Liver (tissue), 8 donors: ENCODE measurements at regions not wholly inside any gene's neighbourhood (a gene's known extent, or its start where the extent isn't known, plus 50 kb on each side); places are given as distances from the start of the nearest gene placed in this dataset.

ENCODE experiments used
- DNase-seq: peaks from one replicate; pipeline ENCODE4 v3.0.0-alpha.2; 2017; ENCODE audit warnings: low spot score
- H3K27ac ChIP-seq, 2 donors: one replicate each; pipeline ENCODE4 v1.7.0; 2013; ENCODE audit warnings: inconsistent platforms in 2 of 2, low read length in 2 of 2, control low read depth in 1 of 2, low read depth in 1 of 2, mild to moderate bottlenecking in 1 of 2
- H3K27me3 ChIP-seq, 4 donors: one replicate each; pipeline versions ENCODE4 v1.6.1 to v1.7.0; 2013; ENCODE audit warnings: low read length in 3 of 4, inconsistent platforms in 1 of 4, mild to moderate bottlenecking in 1 of 4, moderate library complexity in 1 of 4; ENCODE audit not compliant: control insufficient read depth in 4 of 4, insufficient read depth in 4 of 4
- H3K36me3 ChIP-seq, 4 donors: one replicate each; pipeline versions ENCODE4 v1.6.1 to v1.7.0; 2013; ENCODE audit warnings: low read length in 3 of 4, mild to moderate bottlenecking in 3 of 4, low read depth in 1 of 4, moderate library complexity in 1 of 4; ENCODE audit not compliant: control insufficient read depth in 4 of 4, insufficient read depth in 3 of 4
- H3K4me1 ChIP-seq, 4 donors: one replicate each; pipeline versions ENCODE4 v1.6.1 to v1.7.0; 2013; ENCODE audit warnings: low read length in 3 of 4, mild to moderate bottlenecking in 3 of 4, moderate library complexity in 1 of 4; ENCODE audit not compliant: control insufficient read depth in 4 of 4, insufficient read depth in 4 of 4
- H3K4me3 ChIP-seq, 3 donors: one replicate each; pipeline versions ENCODE4 v1.6.1 to v1.7.0; 2013; ENCODE audit warnings: low read length in 3 of 3, control low read depth in 1 of 3, low read depth in 1 of 3, mild to moderate bottlenecking in 1 of 3
- H3K9ac ChIP-seq, 2 donors: one replicate each; pipeline ENCODE4 v1.7.0; 2013; ENCODE audit warnings: low read length in 2 of 2, mild to moderate bottlenecking in 2 of 2, moderate library complexity in 2 of 2, control low read depth in 1 of 2, low read depth in 1 of 2
- H3K9me3 ChIP-seq, 4 donors: one replicate each; pipeline versions ENCODE4 v1.6.1 to v1.7.0; 2013; ENCODE audit warnings: low read length in 3 of 4; ENCODE audit not compliant: control insufficient read depth in 4 of 4
- EGR1 ChIP-seq, 2 donors: IDR thresholded peaks; 2 replicates each; pipeline ENCODE4 v1.6.1; 2016 to 2018; ENCODE audit warnings: antibody characterized with exemption in 2 of 2, low read depth in 2 of 2
- FOXA1 ChIP-seq: IDR thresholded peaks from 2 replicates; pipeline ENCODE4 v1.6.1; 2016; ENCODE audit warnings: antibody characterized with exemption
- FOXA2 ChIP-seq: IDR thresholded peaks from 2 replicates; pipeline ENCODE4 v1.6.1; 2016; ENCODE audit warnings: antibody characterized with exemption
- GABPA ChIP-seq, 2 donors: IDR thresholded peaks in 1 of 2; conservative IDR thresholded peaks in 1 of 2; 2 replicates each; pipeline ENCODE4 v1.6.1; 2016; ENCODE audit warnings: antibody characterized with exemption in 2 of 2, mild to moderate bottlenecking in 1 of 2, moderate library complexity in 1 of 2
- HNF4A ChIP-seq, 2 donors: conservative IDR thresholded peaks; 2 replicates each; pipeline ENCODE4 v1.6.1; 2016; ENCODE audit warnings: antibody characterized with exemption in 2 of 2, mild to moderate bottlenecking in 2 of 2
- HNF4G ChIP-seq: IDR thresholded peaks from 2 replicates; pipeline ENCODE4 v1.6.1; 2016; ENCODE audit warnings: antibody characterized with exemption
- MAX ChIP-seq: IDR thresholded peaks from 2 replicates; pipeline ENCODE4 v1.6.1; 2016; ENCODE audit warnings: antibody characterized with exemption
- NR2F2 ChIP-seq: IDR thresholded peaks from 2 replicates; pipeline ENCODE4 v1.6.1; 2016; ENCODE audit warnings: antibody characterized with exemption
- RAD21 ChIP-seq, 2 donors: IDR thresholded peaks; 2 replicates each; pipeline ENCODE4 v1.6.1; 2016; ENCODE audit warnings: antibody characterized with exemption in 2 of 2, mild to moderate bottlenecking in 2 of 2
- REST ChIP-seq: IDR thresholded peaks from 2 replicates; pipeline ENCODE4 v1.6.1; 2016; ENCODE audit warnings: antibody characterized with exemption, mild to moderate bottlenecking
- RXRA ChIP-seq, 2 donors: IDR thresholded peaks; 2 replicates each; pipeline ENCODE4 v1.6.1; 2017 to 2018; ENCODE audit warnings: antibody characterized with exemption in 2 of 2, mild to moderate bottlenecking in 1 of 2
- SP1 ChIP-seq: IDR thresholded peaks from 2 replicates; pipeline ENCODE4 v1.6.1; 2018; ENCODE audit warnings: antibody characterized with exemption, mild to moderate bottlenecking
- TAF1 ChIP-seq: conservative IDR thresholded peaks from 2 replicates; pipeline ENCODE4 v1.6.1; 2016; ENCODE audit warnings: antibody characterized with exemption, mild to moderate bottlenecking
- YY1 ChIP-seq: IDR thresholded peaks from 2 replicates; pipeline ENCODE4 v1.6.1; 2016; ENCODE audit warnings: antibody characterized with exemption, mild to moderate bottlenecking
- WGBS: extraction: QIAGEN DNeasy Blood & Tissue Kit; methylation state at CpG from one replicate; pipeline ENCODE4 v1.1.7; 2013; 5-methylcytosine and 5-hydroxymethylcytosine counted together
- TF ChIP-seq, protein P1 (sequence below): IDR thresholded peaks from 2 replicates; pipeline ENCODE4 v1.6.1; 2016; ENCODE audit warnings: antibody characterized with exemption
- TF ChIP-seq, protein P2 (sequence below): fragments of 150-350 bp; IDR thresholded peaks from 2 replicates; pipeline ENCODE4 v1.5.1; 2017; ENCODE audit warnings: improper control_type of control experiment, low read depth, low read length; ENCODE audit not compliant: missing input control
- TF ChIP-seq, protein P3 (sequence below): IDR thresholded peaks from 2 replicates; pipeline ENCODE4 v1.6.1; 2016; ENCODE audit warnings: antibody characterized with exemption
- donor health status: healthy.
- donor health status: healthy.
- donor health status: healthy.
- donor health status: healthy.
- donor health status: healthy.

- Histone ChIP-seq H3K27me3 (peaks cover 0 to 2% (median 0%) of the 10 kb centered on the region in 4 donors), H3K4me3 (no peak overlapping the region), H3K9ac (no peak overlapping the region), H3K4me1 (no peaks in the 10 kb centered on the region), H3K36me3 (no peaks in the 10 kb centered on the region), H3K9me3 (peaks cover 4 to 20% (median 6%) of the 10 kb centered on the region in 4 donors), H3K27ac (no peak overlapping the region)
- TF ChIP-seq, protein P1, sequence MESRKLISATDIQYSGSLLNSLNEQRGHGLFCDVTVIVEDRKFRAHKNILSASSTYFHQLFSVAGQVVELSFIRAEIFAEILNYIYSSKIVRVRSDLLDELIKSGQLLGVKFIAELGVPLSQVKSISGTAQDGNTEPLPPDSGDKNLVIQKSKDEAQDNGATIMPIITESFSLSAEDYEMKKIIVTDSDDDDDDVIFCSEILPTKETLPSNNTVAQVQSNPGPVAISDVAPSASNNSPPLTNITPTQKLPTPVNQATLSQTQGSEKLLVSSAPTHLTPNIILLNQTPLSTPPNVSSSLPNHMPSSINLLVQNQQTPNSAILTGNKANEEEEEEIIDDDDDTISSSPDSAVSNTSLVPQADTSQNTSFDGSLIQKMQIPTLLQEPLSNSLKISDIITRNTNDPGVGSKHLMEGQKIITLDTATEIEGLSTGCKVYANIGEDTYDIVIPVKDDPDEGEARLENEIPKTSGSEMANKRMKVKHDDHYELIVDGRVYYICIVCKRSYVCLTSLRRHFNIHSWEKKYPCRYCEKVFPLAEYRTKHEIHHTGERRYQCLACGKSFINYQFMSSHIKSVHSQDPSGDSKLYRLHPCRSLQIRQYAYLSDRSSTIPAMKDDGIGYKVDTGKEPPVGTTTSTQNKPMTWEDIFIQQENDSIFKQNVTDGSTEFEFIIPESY = no peak
- TF ChIP-seq, protein P2, sequence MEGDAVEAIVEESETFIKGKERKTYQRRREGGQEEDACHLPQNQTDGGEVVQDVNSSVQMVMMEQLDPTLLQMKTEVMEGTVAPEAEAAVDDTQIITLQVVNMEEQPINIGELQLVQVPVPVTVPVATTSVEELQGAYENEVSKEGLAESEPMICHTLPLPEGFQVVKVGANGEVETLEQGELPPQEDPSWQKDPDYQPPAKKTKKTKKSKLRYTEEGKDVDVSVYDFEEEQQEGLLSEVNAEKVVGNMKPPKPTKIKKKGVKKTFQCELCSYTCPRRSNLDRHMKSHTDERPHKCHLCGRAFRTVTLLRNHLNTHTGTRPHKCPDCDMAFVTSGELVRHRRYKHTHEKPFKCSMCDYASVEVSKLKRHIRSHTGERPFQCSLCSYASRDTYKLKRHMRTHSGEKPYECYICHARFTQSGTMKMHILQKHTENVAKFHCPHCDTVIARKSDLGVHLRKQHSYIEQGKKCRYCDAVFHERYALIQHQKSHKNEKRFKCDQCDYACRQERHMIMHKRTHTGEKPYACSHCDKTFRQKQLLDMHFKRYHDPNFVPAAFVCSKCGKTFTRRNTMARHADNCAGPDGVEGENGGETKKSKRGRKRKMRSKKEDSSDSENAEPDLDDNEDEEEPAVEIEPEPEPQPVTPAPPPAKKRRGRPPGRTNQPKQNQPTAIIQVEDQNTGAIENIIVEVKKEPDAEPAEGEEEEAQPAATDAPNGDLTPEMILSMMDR = no peak
- TF ChIP-seq, protein P3, sequence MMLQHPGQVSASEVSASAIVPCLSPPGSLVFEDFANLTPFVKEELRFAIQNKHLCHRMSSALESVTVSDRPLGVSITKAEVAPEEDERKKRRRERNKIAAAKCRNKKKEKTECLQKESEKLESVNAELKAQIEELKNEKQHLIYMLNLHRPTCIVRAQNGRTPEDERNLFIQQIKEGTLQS = no peak
- TF ChIP-seq MAX (no peak), RAD21 (IDR thresholded peaks at IDR 0.05) (no peak), REST (no peak), GABPA (IDR thresholded peaks at IDR 0.05 in 1 of 2, conservative IDR thresholded peaks at IDR 0.05 in 1 of 2) (no peak), SP1 (no peak), HNF4A (conservative IDR thresholded peaks at IDR 0.05) (no peak), FOXA1 (no peak), EGR1 (IDR thresholded peaks at IDR 0.05; ENCODE audit: low read depth in 2 of 2) (no peak), RXRA (IDR thresholded peaks at IDR 0.05) (no peak)
- DNase-seq = no peak
These were observed 190.8 kb downstream of the BMP7 start for GRCh38 chr20:57075603-57076002.

DNA sequence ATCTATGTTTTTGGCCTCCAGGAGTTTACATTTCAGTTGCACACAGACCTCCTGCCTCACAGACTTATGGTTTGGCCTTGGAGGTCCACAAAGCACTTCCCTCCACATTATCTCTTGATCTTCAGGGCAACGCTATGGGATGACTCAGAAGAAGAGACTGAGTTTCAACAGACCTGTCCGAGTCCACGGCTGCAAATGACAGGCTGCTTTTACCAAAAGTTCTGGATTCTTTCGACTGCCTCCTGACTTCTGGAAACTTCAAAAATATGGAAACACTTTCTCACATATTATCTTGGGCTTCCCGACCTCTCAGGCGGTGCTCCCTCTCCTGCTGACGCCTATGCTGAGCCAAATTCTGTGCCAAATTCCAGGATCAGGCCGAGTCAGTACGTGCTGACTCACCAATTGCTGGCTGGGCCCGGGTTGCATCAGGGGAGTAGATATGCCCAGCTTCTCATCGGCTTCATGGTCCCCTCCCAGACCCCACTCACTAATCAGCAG, 190.2 kb downstream of the BMP7 start:
- Histone ChIP-seq H3K9me3 (peaks cover 4 to 20% (median 6%) of the 10 kb centered on the region in 4 donors), H3K27ac (no peak overlapping the region), H3K4me1 (no peaks in the 10 kb centered on the region), H3K4me3 (no peak overlapping the region), H3K9ac (no peak overlapping the region), H3K27me3 (peaks cover 0 to 2% (median under 1%) of the 10 kb centered on the region in 4 donors), H3K36me3 (no peaks in the 10 kb centered on the region)
- 75% methylated on average over 11 of the region's 11 CpGs for WGBS
- no peak for TF ChIP-seq YY1
- TF ChIP-seq HNF4G = no peak
- TF ChIP-seq, protein P3 = no peak
- no peak for TF ChIP-seq RAD21 (IDR thresholded peaks at IDR 0.05)
- TF ChIP-seq SP1 = no peak
- no peak for TF ChIP-seq FOXA1
- TF ChIP-seq REST = no peak
- no peak for TF ChIP-seq HNF4A (conservative IDR thresholded peaks at IDR 0.05)
- TF ChIP-seq, protein P2 = no peak
- TF ChIP-seq TAF1 = no peak
- TF ChIP-seq MAX = no peak
- TF ChIP-seq NR2F2 = no peak
- no peak for TF ChIP-seq FOXA2
- no peak for TF ChIP-seq RXRA (IDR thresholded peaks at IDR 0.05)
- DNase-seq = no peak
